Glutamatergic neuron (in vitro differentiated cells): ENCODE measurements at regions not wholly inside any gene's neighbourhood (a gene's known extent, or its start where the extent isn't known, plus 50 kb on each side); places are given as distances from the start of the nearest gene placed in this dataset.

Source experiments
- DNase-seq: peaks from one replicate; pipeline ENCODE4 v3.0.0; 2022
- H3K27ac Mint-ChIP-seq: one replicate; pipeline ENCODE4 v1.8.0; 2020; ENCODE audit warnings: mild to moderate bottlenecking, mixed read lengths, inconsistent platforms; ENCODE audit not compliant: unreplicated experiment
- H3K27me3 Mint-ChIP-seq: one replicate; pipeline ENCODE4 v1.8.0; 2020; ENCODE audit warnings: mild to moderate bottlenecking, moderate library complexity, mixed read lengths, inconsistent platforms; ENCODE audit not compliant: unreplicated experiment
- H3K36me3 Mint-ChIP-seq: one replicate; pipeline ENCODE4 v1.8.0; 2020; ENCODE audit warnings: mild to moderate bottlenecking, mixed read lengths, inconsistent platforms; ENCODE audit not compliant: unreplicated experiment
- H3K4me1 Mint-ChIP-seq: one replicate; pipeline ENCODE4 v1.8.0; 2020; ENCODE audit warnings: mild to moderate bottlenecking, low read depth, mixed read lengths, inconsistent platforms; ENCODE audit not compliant: unreplicated experiment
- H3K4me3 Mint-ChIP-seq: one replicate; pipeline ENCODE4 v1.8.0; 2020; ENCODE audit warnings: mild to moderate bottlenecking, mixed read lengths, inconsistent platforms; ENCODE audit not compliant: unreplicated experiment
- H3K9me3 Mint-ChIP-seq: one replicate; pipeline ENCODE4 v1.8.0; 2020; ENCODE audit warnings: mild to moderate bottlenecking, moderate library complexity, mixed read lengths, inconsistent platforms; ENCODE audit not compliant: unreplicated experiment
- CTCF ChIP-seq: fragments of 200-600 bp; sonication (generic); IDR thresholded peaks from one replicate; pipeline ENCODE4 v1.5.0; 2021; ENCODE audit not compliant: partially characterized antibody, unreplicated experiment

- no peak for TF ChIP-seq CTCF
- H3K36me3 Mint-ChIP-seq, result no peaks in the 10 kb centered on the region
- DNase-seq, result no peak
- H3K9me3 Mint-ChIP-seq, result no peaks in the 10 kb centered on the region
- H3K4me3 Mint-ChIP-seq, result no peak overlapping the region
- no peaks in the 10 kb centered on the region for H3K27me3 Mint-ChIP-seq
- H3K27ac Mint-ChIP-seq, result no peak overlapping the region
- H3K4me1 Mint-ChIP-seq, result no peaks in the 10 kb centered on the region
Observed at GRCh38 chr16:52603015-52603414, 56.1 kb upstream of the TOX3 start.

- no peaks in the 10 kb centered on the region for H3K9me3 Mint-ChIP-seq
- H3K4me1 Mint-ChIP-seq, result no peaks in the 10 kb centered on the region
- H3K36me3 Mint-ChIP-seq, result no peaks in the 10 kb centered on the region
- peaks cover 3% of the 10 kb centered on the region for H3K27me3 Mint-ChIP-seq
- no peak overlapping the region for H3K4me3 Mint-ChIP-seq
- DNase-seq, result no peak
- no peak for TF ChIP-seq CTCF
- H3K27ac Mint-ChIP-seq, result no peak overlapping the region
Observed at GRCh38 chr16:52597772-52598483, 51.0 kb upstream of the TOX3 start.

- H3K36me3 Mint-ChIP-seq, result no peaks in the 10 kb centered on the region
- H3K4me1 Mint-ChIP-seq, result no peaks in the 10 kb centered on the region
- no peak overlapping the region for H3K27ac Mint-ChIP-seq
- no peak for DNase-seq
- H3K4me3 Mint-ChIP-seq, result no peak overlapping the region
- peaks cover 3% of the 10 kb centered on the region for H3K27me3 Mint-ChIP-seq
- TF ChIP-seq CTCF, result no peak
- H3K9me3 Mint-ChIP-seq, result no peaks in the 10 kb centered on the region
Observed at GRCh38 chr16:52597073-52597771, 50.3 kb upstream of the TOX3 start.
